ENCODE measurements at regions not wholly inside any gene's neighbourhood (a gene's known extent, or its start where the extent isn't known, plus 50 kb on each side); places are given as distances from the start of the nearest gene placed in this dataset.

DNA sequence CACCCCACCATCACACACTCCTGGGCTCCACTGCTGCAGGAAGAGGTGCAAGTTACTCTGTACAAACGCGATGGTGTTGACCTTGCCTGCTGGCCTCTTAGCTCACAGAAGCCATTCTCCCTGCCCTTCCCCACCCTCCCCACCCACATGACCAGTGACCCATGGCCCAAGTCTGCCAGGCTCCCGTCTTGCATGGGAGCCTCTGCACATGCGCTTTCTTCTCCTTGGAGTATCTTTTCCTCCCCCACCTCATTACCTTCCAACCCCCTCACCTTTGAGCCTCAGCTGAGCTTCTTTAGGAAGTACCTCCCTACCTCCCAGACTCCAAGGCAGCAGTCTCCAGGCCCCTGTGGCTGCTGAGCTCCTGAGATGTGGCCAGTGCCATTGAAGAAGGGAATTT lies 337.7 kb upstream of the ZNF32 start:
- DNase-seq: no peak
- intact Hi-C loops (cut with DNase I): no loop called here

DNA sequence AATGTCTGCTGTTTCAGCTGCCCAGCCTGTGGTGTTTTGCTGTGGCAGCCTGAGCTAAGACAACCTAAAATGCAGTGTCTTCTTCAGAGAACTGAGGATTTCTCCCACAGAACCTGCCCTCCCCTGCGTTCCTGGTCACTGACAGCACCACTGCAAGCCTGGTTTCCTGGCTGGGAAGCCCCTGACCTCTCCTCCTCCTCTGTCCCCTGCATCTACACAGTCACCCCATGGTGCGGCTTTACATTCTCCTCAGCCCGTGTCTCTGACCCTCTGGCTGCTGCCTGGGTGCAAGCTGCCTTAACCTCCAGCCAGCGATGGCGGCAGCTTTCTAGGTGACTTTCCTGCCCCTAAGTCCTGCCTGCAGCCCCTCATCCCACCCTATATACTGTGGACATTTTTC lies 337.3 kb upstream of the ZNF32 start:
- DNase-seq: peak in 1 of 10 donors; percentile 61
- intact Hi-C loops (cut with DNase I): no loop called here

DNA sequence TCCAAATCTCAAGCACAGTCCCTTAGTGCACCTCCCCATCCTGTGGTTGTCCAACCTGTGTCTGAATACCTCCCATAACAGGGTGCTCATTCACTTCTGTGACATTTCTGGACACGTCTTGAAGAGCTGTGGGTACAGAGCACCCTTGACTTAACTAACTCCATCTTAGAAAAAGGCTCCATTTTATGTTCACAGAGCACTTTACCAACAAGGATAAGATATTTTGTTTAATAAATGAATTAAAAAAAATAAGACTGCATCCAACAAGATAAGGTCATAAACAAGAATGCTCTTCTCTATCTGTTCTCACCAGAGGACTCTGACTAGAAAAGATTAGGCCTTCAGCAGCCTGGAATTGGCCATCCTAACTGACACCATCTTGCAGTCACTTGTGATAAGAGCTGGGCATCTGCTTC lies 335.2 kb upstream of the ZNF32 start:
- intact Hi-C loops (cut with DNase I): no loop called here
- no peak for DNase-seq

DNA sequence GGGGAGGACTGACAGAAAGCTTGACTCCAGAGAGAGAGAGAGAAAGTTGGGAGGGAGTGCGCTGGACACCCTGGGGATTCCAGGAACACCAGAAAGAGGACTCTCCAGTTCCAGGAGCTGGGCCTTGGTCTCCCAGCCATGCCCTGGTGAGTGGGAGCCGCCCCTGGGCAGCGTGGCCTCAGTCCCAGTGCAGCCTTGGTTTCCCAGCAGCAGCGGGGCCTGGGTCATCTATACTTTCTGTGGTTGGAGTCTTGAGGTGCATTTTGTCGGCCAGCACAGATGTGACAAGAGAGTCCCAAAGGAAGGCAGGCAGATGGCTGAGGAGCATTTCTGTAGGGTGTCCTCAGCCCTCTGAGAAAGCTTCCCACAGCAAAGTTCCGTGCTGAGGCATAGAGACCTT lies 334.7 kb upstream of the ZNF32 start:
- no peak for DNase-seq
- intact Hi-C loops (cut with DNase I): no loop called here

DNA sequence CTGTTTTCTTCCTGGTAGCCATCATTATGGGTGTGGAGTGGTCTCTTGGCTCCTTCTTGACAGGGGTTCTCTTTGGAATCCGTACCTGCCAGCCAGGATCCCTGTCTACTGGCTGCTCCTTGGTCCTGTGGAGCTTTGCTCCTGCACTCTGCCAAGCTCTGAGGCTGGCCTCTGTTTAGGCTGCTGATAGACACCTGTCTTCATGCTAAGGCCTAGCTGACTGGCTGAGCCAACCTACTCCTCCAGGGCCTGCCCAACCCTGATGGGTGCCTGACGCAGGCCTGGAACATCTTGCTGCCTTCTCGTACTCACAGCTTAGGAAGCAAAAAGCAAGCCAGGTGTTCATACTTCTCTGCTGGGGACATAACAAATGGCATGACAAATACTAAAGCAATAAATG lies 333.6 kb upstream of the ZNF32 start:
- intact Hi-C loops (cut with DNase I): no loop called here
- DNase-seq: no peak

DNA sequence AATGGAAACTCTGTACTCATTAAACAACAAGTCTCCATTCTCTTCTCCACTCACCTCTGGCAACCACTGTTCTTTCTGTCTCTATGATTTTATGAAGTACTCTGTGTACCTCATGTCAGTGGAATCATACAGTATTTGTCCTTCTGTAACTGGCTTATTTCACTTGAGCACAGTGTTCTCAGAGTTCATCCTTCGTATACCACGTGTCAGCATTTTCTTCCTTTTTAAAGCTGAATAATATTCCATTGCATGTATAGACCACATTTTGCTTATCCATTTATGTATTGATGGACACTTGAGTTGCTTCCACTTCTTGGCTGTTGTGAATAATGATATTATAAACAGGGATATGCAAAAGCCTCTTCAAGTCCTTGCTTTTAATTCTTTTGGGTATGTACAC lies 333.0 kb upstream of the ZNF32 start:
- no peak for DNase-seq
- intact Hi-C loops (cut with DNase I): no loop called here

DNA sequence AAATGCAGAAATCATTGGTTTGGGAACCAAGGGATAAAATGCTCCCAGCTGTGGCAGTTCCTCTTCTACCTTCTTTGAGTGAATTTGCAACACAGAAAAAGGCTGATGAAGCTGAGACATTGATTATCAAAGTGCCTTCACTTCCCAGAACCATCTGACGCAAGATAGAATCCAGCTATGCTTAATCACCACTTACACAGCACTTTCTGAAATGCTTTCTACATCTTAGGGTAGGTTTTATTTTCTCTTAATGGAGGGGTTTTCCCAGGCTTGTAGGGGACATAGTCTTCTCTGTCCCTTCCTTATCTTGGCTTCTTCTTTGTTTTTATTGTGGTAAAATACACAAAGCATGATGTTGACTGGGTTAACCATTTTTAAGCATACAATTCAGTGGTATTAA lies 332.6 kb upstream of the ZNF32 start:
- DNase-seq: no peak
- intact Hi-C loops (cut with DNase I): no loop called here

DNA sequence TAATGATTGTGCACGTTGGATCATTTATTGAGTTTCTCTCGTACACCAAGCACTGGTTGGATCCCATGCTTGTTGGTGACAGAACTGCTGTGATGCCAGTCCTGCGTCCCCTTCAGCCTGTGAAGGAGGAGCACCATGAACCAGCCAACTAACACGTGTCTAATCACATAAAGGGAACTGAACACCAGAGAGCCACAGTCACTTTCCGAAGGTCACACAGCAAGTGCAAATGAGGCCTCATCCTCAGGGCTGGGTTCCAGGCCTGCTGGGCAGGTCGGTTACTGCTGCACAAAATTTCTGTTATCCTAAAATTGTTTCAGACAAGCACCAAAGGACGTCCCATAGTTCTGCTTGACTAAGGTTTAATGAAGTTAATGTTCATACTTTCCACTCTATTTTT lies 332.0 kb upstream of the ZNF32 start:
- intact Hi-C loops (cut with DNase I): no loop called here
- DNase-seq: no peak

DNA sequence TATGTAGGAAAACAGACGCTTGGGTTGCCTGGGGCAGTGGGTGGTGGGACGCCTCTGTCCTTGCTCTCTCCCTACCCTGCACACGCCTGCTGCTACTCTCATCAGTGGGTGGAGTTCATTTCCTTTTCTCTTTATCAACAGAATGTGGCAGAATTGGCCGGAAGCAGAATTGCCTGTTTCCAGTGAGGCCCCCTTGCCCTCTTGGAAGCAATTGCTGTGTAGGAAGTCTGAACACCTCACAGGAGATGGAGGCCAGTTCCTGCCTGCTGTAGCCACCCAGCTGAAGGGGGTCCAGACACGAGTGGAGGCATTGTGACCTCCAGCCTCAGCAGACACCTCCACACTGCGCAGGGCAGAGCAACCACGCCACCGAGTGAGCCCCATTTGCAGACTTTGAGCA lies 331.6 kb upstream of the ZNF32 start:
- DNase-seq: no peak
- intact Hi-C loops (cut with DNase I): no loop called here

DNA sequence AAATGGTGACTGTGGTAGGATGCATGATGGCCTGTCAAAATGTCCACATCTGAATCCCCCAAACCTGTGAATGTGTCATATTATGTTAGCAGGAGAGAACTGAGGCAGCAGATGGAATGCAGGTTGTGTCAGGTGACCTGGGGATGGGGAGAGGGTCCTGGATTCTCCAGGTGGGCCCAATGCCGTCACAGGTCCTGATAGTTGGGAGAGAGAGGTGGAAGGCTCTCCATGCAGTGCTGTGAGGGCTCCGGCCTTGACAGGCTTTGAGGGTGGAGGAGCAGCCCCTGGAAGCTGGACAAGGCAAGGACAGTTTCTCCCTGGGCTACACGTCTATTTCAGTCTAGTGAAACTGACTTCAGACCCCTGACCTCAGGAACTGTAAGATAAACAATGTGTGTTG lies 330.9 kb upstream of the ZNF32 start:
- no peak for DNase-seq

DNA sequence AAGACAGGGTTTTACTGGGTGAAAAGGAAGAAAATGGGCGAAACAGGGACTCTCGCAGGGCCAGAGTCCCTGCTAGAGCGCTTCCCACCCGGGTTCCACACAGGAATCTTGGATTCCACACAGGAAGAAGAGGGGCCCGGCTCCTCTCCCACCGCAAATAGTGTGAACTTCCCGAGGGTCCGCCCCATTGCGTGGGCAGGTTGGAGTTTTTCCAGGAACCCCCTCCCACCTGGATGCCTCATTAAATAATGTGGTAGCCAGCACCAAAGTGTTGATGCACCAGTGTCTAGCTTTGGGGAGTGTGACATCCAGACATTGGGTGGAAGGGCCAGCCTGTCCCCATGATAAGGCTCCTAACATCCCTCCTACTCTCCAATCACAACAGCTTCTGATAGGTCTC lies 330.3 kb upstream of the ZNF32 start:
- DNase-seq: no peak
- intact Hi-C loops (cut with DNase I): no loop called here

More for the DNA sequence above, 330.9 kb upstream of the ZNF32 start:
- intact Hi-C loops (cut with DNase I): no loop called here

DNA sequence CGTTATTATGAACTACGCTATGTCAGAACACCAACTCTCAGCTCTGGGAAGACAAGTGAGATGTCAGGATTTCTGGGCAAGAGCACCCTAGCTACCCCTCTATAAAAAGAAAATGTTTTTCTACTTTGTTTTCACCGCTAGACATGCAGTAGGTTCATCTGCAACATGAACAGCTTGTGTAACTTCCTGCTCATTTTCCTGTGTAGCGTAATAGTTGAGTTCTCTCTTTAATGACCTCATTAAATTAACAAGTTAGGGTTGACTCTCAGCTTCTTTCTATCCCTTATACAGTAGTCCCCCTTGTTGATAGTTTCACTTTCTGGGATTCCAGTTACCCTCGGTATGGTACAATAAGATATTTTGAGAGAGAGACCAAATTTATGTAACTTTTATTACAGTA lies 329.4 kb upstream of the ZNF32 start:
- intact Hi-C loops (cut with DNase I): no loop called here
- no peak for DNase-seq

DNA sequence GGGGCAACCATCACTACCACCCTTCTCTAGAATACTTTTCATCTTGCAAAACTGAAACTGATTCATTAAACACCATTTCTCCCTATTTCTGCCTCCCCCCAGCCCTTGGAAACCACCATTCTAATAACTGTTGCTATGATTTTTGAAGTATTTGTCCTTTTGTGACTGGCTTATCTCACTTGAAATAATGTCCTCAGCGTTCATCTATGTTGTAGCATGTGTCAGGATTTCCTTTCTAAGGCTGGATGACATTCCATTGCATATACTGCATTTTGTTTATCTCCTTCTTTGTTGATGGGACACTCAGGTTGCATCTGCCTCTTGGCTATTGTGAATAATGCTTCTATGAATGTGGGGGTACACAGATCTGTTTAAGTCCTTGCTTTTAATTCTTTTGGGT lies 327.6 kb upstream of the ZNF32 start:
- intact Hi-C loops (cut with DNase I): no loop called here
- no peak for DNase-seq

DNA sequence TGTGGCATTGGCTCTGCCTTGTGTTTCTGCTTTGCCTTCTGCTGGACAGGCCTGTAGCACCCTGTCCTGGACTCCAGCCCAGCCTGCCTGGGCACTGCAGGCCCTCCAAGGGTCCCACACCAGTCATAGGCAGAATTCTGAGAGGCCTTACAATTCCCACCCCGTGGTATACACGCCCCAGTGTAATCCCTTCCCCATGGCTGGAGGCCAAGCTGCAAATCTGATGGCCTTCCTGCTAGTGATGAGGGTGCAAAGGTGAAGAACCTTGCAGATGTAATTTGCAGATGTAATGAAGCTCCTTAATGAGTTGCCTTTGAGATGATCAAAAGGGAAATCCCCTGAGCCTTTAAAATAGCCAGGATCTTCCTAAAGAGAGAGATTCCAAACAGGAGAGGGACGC lies 325.1 kb upstream of the ZNF32 start:
- no peak for DNase-seq
- intact Hi-C loops (cut with DNase I): no loop called here

DNA sequence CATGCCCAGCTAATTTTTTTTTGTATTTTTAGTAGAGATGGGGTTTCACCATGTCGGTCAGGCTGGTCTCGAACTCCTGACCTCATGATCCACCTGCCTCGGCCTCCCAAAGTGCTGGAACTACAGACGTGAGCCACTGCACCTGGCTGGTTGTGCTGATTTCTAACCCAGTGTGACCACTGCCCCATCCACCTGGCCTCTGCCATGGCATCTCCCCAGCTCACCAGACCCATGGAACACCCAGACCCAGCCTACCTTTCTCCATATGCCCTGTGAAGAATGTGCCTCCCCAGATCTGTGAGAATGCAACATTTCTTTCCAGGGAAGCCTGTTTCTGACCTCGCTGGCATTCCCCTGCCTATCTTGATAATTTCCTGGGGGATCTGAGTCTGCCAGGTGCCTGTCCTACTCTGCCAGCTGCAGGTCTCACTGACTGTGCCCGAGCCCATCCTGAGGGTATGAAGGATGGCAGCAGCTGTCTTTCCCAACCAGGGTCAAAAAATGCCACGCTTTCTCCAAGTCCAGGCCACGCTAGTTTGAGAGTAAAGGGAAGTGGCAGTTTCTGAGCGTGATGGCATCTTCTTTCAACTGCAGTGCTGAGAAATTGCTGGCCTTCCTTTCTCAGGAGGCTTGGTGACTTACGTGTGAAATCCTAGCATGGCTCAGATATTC lies 324.4 kb upstream of the ZNF32 start:
- intact Hi-C loops (cut with DNase I): no loop called here
- peak in 1 of 10 donors; percentile 68 for DNase-seq

DNA sequence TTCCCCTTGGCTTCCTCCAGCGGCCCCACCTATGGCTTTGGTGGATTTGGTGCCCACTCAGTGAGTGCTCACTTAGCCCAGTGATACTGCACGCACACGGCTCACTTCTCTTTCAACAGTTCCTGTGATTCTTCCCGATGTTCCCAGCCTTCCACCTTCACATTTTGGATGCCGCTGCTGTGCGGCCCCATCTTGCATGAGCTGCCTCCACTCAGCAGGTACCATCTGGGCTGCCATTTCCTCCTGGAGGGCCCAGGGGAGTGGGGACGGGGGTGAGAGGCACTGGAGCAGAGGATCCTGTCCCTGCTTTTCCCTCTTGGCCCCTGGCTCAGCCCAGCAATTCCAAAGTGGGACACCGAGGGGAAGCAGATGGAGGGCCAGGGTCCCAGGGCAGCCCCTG lies 323.3 kb upstream of the ZNF32 start:
- intact Hi-C loops (cut with DNase I): no loop called here
- DNase-seq: no peak

DNA sequence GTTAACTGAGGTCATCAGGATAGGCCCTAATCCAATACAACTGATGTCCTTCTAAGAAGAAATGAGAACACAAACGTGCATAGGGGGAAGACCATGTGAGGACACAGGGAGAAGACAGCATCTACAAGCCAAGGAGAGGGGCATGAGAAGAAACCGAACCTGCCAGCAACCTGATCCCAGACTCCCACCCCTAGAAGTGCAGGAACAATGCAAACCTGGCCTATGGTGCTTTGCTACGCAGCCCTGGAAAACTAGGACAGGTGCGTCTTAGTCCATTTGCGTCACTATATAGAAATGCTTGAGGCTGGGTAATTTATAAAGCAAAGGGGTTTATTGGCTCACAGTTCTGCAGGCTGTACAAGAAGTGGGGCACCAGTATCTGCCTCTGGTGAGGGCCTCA lies 322.6 kb upstream of the ZNF32 start:
- DNase-seq: no peak
- intact Hi-C loops (cut with DNase I): no loop called here

DNA sequence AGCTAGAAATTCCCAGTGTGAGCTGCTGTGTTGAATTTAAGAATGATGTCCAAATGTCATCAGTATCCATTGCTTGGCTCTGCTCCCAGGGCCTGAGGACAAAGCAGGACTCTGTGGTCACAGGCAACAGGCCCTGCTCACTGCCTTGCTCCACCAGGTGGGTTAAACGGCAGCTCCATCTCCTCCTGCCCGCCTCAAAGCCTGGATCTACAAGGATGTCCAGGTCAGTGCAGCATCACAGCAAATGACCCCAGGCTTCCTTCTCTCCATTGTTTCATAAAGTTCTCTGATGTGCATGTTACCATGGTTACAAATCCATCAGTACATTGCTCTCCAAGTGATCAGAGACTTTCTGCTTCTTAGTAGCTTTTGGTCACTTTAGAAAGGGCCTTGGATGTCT lies 322.0 kb upstream of the ZNF32 start:
- intact Hi-C loops (cut with DNase I): no loop called here
- DNase-seq: no peak

DNA sequence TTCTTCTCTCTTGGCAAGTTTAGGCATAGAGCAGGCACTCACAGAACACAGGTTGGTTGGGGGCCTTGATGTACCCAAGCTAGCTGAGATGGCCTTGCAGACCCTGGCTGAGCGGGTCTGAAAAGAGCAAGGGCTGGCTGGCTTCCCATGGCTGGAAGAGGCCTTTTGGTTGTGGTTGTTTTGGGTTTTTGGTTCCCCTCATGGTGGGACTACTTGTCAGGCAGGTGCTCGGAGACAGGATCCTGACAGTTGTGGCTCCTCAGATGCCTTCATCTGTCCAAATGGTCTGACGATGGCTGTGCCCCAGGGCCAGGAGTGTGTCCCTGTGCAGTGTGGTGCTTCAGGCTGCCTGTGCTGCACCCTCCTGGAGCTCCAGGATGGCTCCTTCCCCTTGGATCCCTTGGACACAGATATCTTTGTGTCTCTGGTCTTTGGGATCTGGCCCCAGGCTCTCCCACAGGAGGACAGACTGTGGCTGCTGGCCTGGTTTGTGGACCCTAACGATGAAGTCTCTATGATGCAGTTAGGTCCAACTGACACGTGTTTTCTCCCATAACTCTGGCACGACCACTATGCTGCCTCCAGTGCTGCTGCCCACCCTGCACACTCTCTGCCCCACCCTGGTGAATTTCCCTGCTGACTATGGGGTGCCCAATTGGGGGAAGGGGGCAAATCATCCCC lies 321.5 kb upstream of the ZNF32 start:
- DNase-seq: no peak
- intact Hi-C loops (cut with DNase I): no loop called here

DNA sequence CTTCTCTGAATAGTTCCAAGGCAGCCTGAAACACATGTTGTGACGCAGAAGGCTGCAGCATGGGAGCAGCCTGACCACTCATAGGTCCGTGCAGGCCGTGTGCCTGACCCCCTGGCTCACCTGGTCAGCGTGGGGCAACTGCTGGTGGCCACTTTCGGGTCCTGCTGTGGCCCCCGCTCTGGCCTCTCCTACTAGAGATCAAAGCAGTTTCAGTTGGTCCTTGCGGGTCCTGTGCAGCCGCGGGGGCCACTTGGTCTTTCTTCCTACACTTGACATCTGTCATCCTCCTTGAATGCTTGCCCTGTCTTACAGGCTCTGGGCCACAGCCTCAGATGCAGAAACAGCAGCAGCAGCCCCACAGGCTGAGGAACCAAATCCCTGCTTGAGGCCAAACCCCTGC lies 320.8 kb upstream of the ZNF32 start:
- intact Hi-C loops (cut with DNase I): no loop called here
- DNase-seq: no peak

DNA sequence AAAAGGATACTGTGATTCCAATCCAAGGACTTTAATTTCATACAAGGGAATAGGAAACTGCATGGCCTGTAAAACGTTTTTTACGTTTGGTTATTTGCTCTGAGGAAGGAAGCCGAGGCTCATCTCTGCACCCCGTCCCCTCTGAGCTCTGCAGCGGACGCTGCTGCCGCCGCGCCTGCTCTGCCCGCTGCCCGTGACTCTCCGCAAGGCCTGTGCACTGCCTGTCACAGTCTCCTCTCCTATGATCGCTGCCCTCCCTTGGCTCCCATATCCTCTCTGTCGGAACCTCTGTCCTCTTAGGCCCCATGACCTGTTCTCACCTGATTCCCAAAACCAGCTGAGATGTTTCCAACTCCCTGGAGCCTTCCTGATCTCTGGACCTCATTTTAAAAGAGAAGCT lies 320.3 kb upstream of the ZNF32 start:
- no peak for DNase-seq
- intact Hi-C loops (cut with DNase I): no loop called here

DNA sequence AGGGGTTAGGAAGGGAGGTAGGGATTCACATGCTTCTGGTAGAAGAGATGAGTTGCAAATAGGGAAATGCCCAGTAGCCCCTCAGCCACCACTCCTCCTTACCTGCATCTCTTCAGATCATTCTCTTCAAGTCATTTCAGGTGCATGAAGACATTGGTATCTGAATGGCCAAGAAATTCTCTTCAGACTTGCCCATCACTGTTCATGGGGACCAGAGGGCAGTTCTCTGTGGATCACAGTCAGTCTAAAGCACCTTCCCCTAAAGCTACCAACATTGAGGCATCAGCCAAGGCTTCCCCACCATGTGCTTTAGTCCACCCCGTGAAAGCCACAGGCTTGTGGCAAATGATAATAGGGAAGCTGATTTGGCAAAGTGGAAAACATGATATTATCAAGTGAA lies 319.4 kb upstream of the ZNF32 start:
- DNase-seq: no peak
- intact Hi-C loops (cut with DNase I): no loop called here

DNA sequence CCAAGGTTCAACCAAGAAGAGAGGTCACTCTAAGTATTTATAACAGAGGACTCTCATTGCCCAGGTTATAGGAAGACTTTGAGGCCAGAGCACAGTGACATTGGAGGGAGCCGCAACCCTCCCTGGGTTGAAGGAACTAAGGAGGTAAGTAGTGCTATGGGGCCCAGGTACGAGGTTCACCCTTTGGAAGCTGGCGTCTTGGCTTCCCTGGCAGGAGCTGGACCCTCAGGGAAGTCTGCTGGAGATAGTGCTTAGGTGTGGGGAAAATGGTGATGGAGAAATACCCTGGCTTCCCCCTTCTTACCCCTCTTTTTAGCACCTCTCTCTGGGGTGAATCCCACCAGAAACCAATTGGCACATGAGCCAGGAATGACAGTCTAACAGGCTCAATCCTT lies 317.9 kb upstream of the ZNF32 start:
- DNase-seq: no peak
- intact Hi-C loops (cut with DNase I): no loop called here

All from posterior cingulate gyrus (tissue), 11 donors.